H9 (cell line): ENCODE measurements at regions not wholly inside any gene's neighbourhood (a gene's known extent, or its start where the extent isn't known, plus 50 kb on each side); places are given as distances from the start of the nearest gene placed in this dataset.
A peak's percentile ranks its signal among the peaks of the same experiment; 100 is the strongest.

Experiments used
- DNase-seq: peaks from one replicate; pipeline ENCODE4 v3.0.0-alpha.2; 2017
- H2AFZ ChIP-seq: one replicate; pipeline ENCODE4 v1.6.1; 2013; ENCODE audit warnings: mild to moderate bottlenecking, low read length, control low read depth, moderate library complexity
- H2AK5ac ChIP-seq: 2 replicates; pipeline ENCODE4 v1.6.1; 2013; ENCODE audit warnings: low read length, control low read depth, mixed read lengths; ENCODE audit not compliant: insufficient read length
- H2BK120ac ChIP-seq: one replicate; pipeline ENCODE4 v1.6.1; 2013; ENCODE audit warnings: low read depth, mild to moderate bottlenecking, low read length, control low read depth, inconsistent platforms; ENCODE audit not compliant: poor library complexity, severe bottlenecking
- H2BK12ac ChIP-seq: 2 replicates; pipeline ENCODE4 v1.6.1; 2013; ENCODE audit warnings: low read length, control low read depth, mixed read lengths, low read depth; ENCODE audit not compliant: insufficient read length
- H2BK15ac ChIP-seq: 2 replicates; pipeline ENCODE4 v1.6.1; 2013; ENCODE audit warnings: low read depth, low read length, control low read depth
- H2BK20ac ChIP-seq: one replicate; pipeline ENCODE4 v1.6.1; 2013; ENCODE audit warnings: low read depth, mild to moderate bottlenecking, low read length, control low read depth, inconsistent platforms; ENCODE audit not compliant: poor library complexity, severe bottlenecking
- H2BK5ac ChIP-seq: 2 replicates; pipeline ENCODE4 v1.6.1; 2013; ENCODE audit warnings: low read length, control low read depth, mixed read lengths; ENCODE audit not compliant: insufficient read length
- H3K14ac ChIP-seq: 2 replicates; pipeline ENCODE4 v1.6.1; 2013; ENCODE audit warnings: low read length, control low read depth; ENCODE audit not compliant: insufficient read depth
- H3K18ac ChIP-seq: 2 replicates; pipeline ENCODE4 v1.6.1; 2013; ENCODE audit warnings: low read depth, mild to moderate bottlenecking, mixed read lengths, low read length, control low read depth; ENCODE audit not compliant: insufficient read length
- H3K23ac ChIP-seq: 2 replicates; pipeline ENCODE4 v1.6.1; 2013; ENCODE audit warnings: low read length, control low read depth, mixed read lengths, low read depth; ENCODE audit not compliant: insufficient read length
- H3K23me2 ChIP-seq: 2 replicates; pipeline ENCODE4 v1.6.1; 2013; ENCODE audit warnings: low read depth, mild to moderate bottlenecking, mixed read lengths, low read length, control low read depth; ENCODE audit not compliant: insufficient read length, poor library complexity, severe bottlenecking
- H3K27ac ChIP-seq: 2 replicates; pipeline ENCODE4 v1.5.1; 2013; ENCODE audit warnings: low read length, control low read depth, mixed read lengths, low read depth; ENCODE audit not compliant: insufficient read length
- H3K27me3 ChIP-seq: 2 replicates; pipeline ENCODE4 v1.6.1; 2013; ENCODE audit warnings: low read length, control low read depth, inconsistent platforms; ENCODE audit not compliant: insufficient read depth
- H3K4ac ChIP-seq: 2 replicates; pipeline ENCODE4 v1.6.1; 2013; ENCODE audit warnings: low read depth, mild to moderate bottlenecking, control low read depth, inconsistent platforms, low read length, moderate library complexity
- H3K4me1 ChIP-seq: 2 replicates; pipeline ENCODE4 v1.6.1; 2013; ENCODE audit warnings: low read length, control low read depth, inconsistent platforms; ENCODE audit not compliant: insufficient read depth
- H3K4me2 ChIP-seq: 2 replicates; pipeline ENCODE4 v1.6.1; 2013; ENCODE audit warnings: low read length, control low read depth, mixed read lengths; ENCODE audit not compliant: insufficient read length, insufficient read depth
- H3K56ac ChIP-seq: 2 replicates; pipeline ENCODE4 v1.6.1; 2013; ENCODE audit warnings: low read depth, mild to moderate bottlenecking, mixed read lengths, low read length, control low read depth; ENCODE audit not compliant: insufficient read length
- H3K79me1 ChIP-seq: 2 replicates; pipeline ENCODE4 v1.6.1; 2013; ENCODE audit warnings: low read depth, mild to moderate bottlenecking, moderate library complexity, low read length, control low read depth, inconsistent platforms; ENCODE audit not compliant: insufficient read depth, poor library complexity, severe bottlenecking
- H3K79me2 ChIP-seq: 2 replicates; pipeline ENCODE4 v1.6.1; 2013; ENCODE audit warnings: low read length, control low read depth, inconsistent platforms; ENCODE audit not compliant: insufficient read depth
- H3K9ac ChIP-seq: 2 replicates; pipeline ENCODE4 v1.6.1; 2013; ENCODE audit warnings: low read length, control low read depth, mixed read lengths; ENCODE audit not compliant: insufficient read length; ENCODE audit errors: extremely low read depth
- H3K9me3 ChIP-seq: one replicate; pipeline ENCODE4 v1.6.1; 2013; ENCODE audit warnings: low read depth, low read length, inconsistent platforms; ENCODE audit not compliant: control insufficient read depth
- H3T11ph ChIP-seq: one replicate; pipeline ENCODE4 v1.6.1; 2013; ENCODE audit warnings: mild to moderate bottlenecking, low read length, control low read depth, inconsistent platforms
- H4K20me1 ChIP-seq: one replicate; pipeline ENCODE4 v1.6.1; 2013; ENCODE audit not compliant: control insufficient read depth, insufficient read length, insufficient read depth
- H4K5ac ChIP-seq: 2 replicates; pipeline ENCODE4 v1.6.1; 2013; ENCODE audit warnings: low read depth, mild to moderate bottlenecking, mixed read lengths, low read length, control low read depth; ENCODE audit not compliant: insufficient read length
- H4K8ac ChIP-seq: replicated peaks from 2 replicates; pipeline ENCODE4 v1.6.1; 2013; ENCODE audit warnings: low read length, control low read depth, mixed read lengths, low read depth; ENCODE audit not compliant: insufficient read length
- H4K91ac ChIP-seq: 2 replicates; pipeline ENCODE4 v1.6.1; 2013; ENCODE audit warnings: low read depth, mild to moderate bottlenecking, moderate library complexity, mixed read lengths, low read length, control low read depth; ENCODE audit not compliant: insufficient read length
- H3K27ac Mint-ChIP-seq, 3 experiments: 2 replicates in 2 of 3; 3 replicates in 1 of 3; pipeline ENCODE4 v1.8.0; 2020 to 2021; ENCODE audit warnings: mixed read lengths in 3 of 3, mild to moderate bottlenecking in 1 of 3, moderate library complexity in 1 of 3
- H3K27me3 Mint-ChIP-seq: 2 replicates; pipeline ENCODE4 v1.8.0; 2021; ENCODE audit warnings: low read depth, mild to moderate bottlenecking, moderate library complexity, mixed read lengths
- H3K36me3 Mint-ChIP-seq, 3 experiments: 2 replicates in 2 of 3; 3 replicates in 1 of 3; pipeline ENCODE4 v1.8.0; 2020 to 2021; ENCODE audit warnings: low read depth in 3 of 3, mixed read lengths in 3 of 3; ENCODE audit not compliant: insufficient read depth in 1 of 3
- H3K4me1 Mint-ChIP-seq, 2 experiments: 2 replicates each; pipeline ENCODE4 v1.8.0; 2020; ENCODE audit warnings: mixed read lengths in 2 of 2
- H3K4me3 Mint-ChIP-seq, 2 experiments: 2 replicates in 1 of 2; 3 replicates in 1 of 2; pipeline ENCODE4 v1.8.0; 2020 to 2021; ENCODE audit warnings: mild to moderate bottlenecking in 2 of 2, mixed read lengths in 2 of 2, moderate library complexity in 1 of 2
- H3K9me3 Mint-ChIP-seq, 2 experiments: 2 replicates in 1 of 2; 3 replicates in 1 of 2; pipeline ENCODE4 v1.8.0; 2020; ENCODE audit warnings: mild to moderate bottlenecking in 2 of 2, mixed read lengths in 2 of 2, moderate library complexity in 1 of 2
- CTCF ChIP-seq: fragments of 200-600 bp; sonication (generic); conservative IDR thresholded peaks from 3 replicates; pipeline ENCODE4 v1.8.0; 2021; ENCODE audit warnings: antibody characterized with exemption, mild to moderate bottlenecking
- WGBS: extraction: QIAGEN DNeasy Blood & Tissue Kit; methylation state at CpG from one replicate; pipeline ENCODE4 v1.1.7; 2013; ENCODE audit warnings: missing lambda C conversion rate, low lambda C conversion rate, mixed read lengths; ENCODE audit not compliant: insufficient read length; ENCODE audit errors: extremely low coverage; 5-methylcytosine and 5-hydroxymethylcytosine counted together

DNA sequence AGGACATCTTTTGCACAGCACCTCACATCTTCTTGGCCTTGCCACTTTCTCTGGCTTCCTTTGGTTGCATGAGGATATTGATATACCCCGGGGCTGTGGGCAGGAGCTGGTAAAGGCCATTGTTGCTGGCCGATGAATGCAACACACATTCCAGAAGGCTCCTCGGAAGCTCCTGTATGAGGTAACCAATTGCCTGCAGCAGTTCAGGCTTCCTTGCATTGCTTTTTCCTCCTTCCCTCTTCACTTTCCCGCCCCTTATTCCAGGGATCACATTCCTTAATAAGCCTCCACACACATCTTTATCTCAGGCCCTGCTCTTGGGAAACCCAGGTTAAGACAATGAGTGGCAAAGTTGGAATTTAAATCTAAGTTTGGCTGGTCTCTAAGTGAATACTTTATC is 505.4 kb upstream of the CLINT1 start:
- H3K4me1 Mint-ChIP-seq, result peaks cover 20 to 32% of the 10 kb centered on the region in 2 experiments
- no peak for TF ChIP-seq CTCF
- no peak overlapping the region for H2AK5ac ChIP-seq
- no peaks in the 10 kb centered on the region for H3K23me2 ChIP-seq
- H2BK12ac ChIP-seq, result no peak overlapping the region
- no peak overlapping the region for H3K4ac ChIP-seq
- no peaks in the 10 kb centered on the region for H3K27me3 ChIP-seq
- no peaks in the 10 kb centered on the region for H3K27me3 Mint-ChIP-seq
- H3K9me3 ChIP-seq, result no peaks in the 10 kb centered on the region
- H4K8ac ChIP-seq, result no peak overlapping the region
- H3K4me3 Mint-ChIP-seq, result no peak overlapping the region
- no peak overlapping the region for H3T11ph ChIP-seq
- no peak overlapping the region for H4K5ac ChIP-seq
- no peaks in the 10 kb centered on the region; a peak in 1 of 5 replicates for H3K9me3 Mint-ChIP-seq
- no peaks in the 10 kb centered on the region for H3K79me1 ChIP-seq
- no peaks in the 10 kb centered on the region for H3K36me3 Mint-ChIP-seq
- no peak overlapping the region for H2AFZ ChIP-seq
- H3K4me2 ChIP-seq, result no peak overlapping the region
- WGBS, result no CpG with 5 or more reads among the region's 4 CpGs
- no peak overlapping the region for H2BK120ac ChIP-seq
- peak; percentile 51 for DNase-seq
- no peak overlapping the region for H2BK20ac ChIP-seq
- no peaks in the 10 kb centered on the region; the same call in 1 of the 2 replicates for H3K4me1 ChIP-seq
- no peak overlapping the region for H4K91ac ChIP-seq
- H3K14ac ChIP-seq, result no peak overlapping the region
- H2BK15ac ChIP-seq, result no peak overlapping the region
- H3K27ac Mint-ChIP-seq, result peak overlapping the region in 1 of 3 experiments; percentile 81; a peak in 1 of 7 replicates
- H2BK5ac ChIP-seq, result no peak overlapping the region
- H3K9ac ChIP-seq, result no peak overlapping the region
- no peak overlapping the region for H3K56ac ChIP-seq
- no peak overlapping the region for H3K18ac ChIP-seq
- H4K20me1 ChIP-seq, result no peaks in the 10 kb centered on the region
- H3K27ac ChIP-seq, result no peak overlapping the region
- no peaks in the 10 kb centered on the region for H3K79me2 ChIP-seq
- H3K23ac ChIP-seq, result no peak overlapping the region
